Stomach (tissue), 4 donors: ENCODE measurements at regions not wholly inside any gene's neighbourhood (a gene's known extent, or its start where the extent isn't known, plus 50 kb on each side); places are given as distances from the start of the nearest gene placed in this dataset.

ENCODE experiments used
- CTCF ChIP-seq, 7 experiments: fragments of 450-650 bp in 4 of 7; fragments of 200-600 bp in 3 of 7; sonication (generic) in 3 of 7; IDR thresholded peaks; one replicate each; pipeline ENCODE4 v1.5.1; 2016 to 2019; ENCODE audit warnings: antibody characterized with exemption in 7 of 7, control low read depth in 2 of 7, mild to moderate bottlenecking in 1 of 7
- POLR2A ChIP-seq, 4 donors: fragments of 450-650 bp; IDR thresholded peaks; one replicate each; pipeline ENCODE4 v1.6.1; 2016; ENCODE audit warnings: antibody characterized with exemption in 4 of 4, control low read depth in 2 of 4, mild to moderate bottlenecking in 1 of 4, moderate library complexity in 1 of 4

DNA sequence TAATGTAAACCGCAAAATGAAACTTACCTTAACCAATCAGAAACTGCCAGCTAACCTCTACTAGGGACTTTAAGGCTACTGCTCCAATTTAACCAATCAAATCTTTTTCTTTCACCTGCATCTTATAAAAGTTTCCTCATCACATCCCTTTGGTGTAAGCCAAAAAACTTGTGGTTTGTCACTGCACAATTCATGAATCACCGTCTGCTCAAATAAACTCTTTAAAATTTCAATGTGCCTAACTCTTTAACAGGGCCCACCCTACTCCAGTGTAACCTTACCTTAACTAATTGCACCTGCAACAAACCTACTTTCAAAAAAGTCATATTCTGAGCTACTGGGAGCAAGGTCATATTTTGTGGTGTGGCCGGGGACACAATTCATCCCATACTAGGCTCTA, 172.2 kb upstream of the GRAMD2B start:
- TF ChIP-seq POLR2A (IDR thresholded peaks at IDR 0.05) (no peak), CTCF (IDR thresholded peaks at IDR 0.05) (no peak)
